CD8-positive, alpha-beta memory T cell (primary cell): ENCODE measurements at regions not wholly inside any gene's neighbourhood (a gene's known extent, or its start where the extent isn't known, plus 50 kb on each side); places are given as distances from the start of the nearest gene placed in this dataset.

Experiments
- CTCF ChIA-PET: fragments of 350-600 bp; sonication (Branson Sonifier 250); formaldehyde crosslinking; loops from one replicate; lab custom pipeline; 2021; ENCODE audit warnings: antibody characterized with exemption; lab: Charles Lee
- POLR2A ChIA-PET: fragments of 350-600 bp; sonication (Branson Sonifier 250); formaldehyde crosslinking; loops from one replicate; lab custom pipeline; 2021; ENCODE audit warnings: antibody characterized with exemption; lab: Charles Lee
- DNase-seq, 5 donors: peaks; one replicate each; pipeline versions ENCODE4 v3.0.0 to v3.0.0-alpha.2; 2020 to 2022; ENCODE audit warnings: mixed read lengths in 1 of 5
- H3K27ac ChIP-seq: one replicate; pipeline ENCODE4 v1.7.0; 2013; ENCODE audit warnings: low read depth, mild to moderate bottlenecking, low read length, moderate library complexity
- H3K27me3 ChIP-seq: 2 replicates; pipeline ENCODE4 v1.7.0; 2013; ENCODE audit warnings: low read length, mild to moderate bottlenecking; ENCODE audit not compliant: insufficient read depth, poor library complexity, severe bottlenecking
- H3K36me3 ChIP-seq: 2 replicates; pipeline ENCODE4 v1.7.0; 2013; ENCODE audit warnings: mild to moderate bottlenecking, low read length, moderate library complexity; ENCODE audit not compliant: insufficient read depth
- H3K4me1 ChIP-seq: 2 replicates; pipeline ENCODE4 v1.7.0; 2013; ENCODE audit warnings: mild to moderate bottlenecking, low read length, moderate library complexity; ENCODE audit not compliant: insufficient read depth
- H3K4me3 ChIP-seq: 2 replicates; pipeline ENCODE4 v1.7.0; 2013; ENCODE audit warnings: mild to moderate bottlenecking, low read length
- H3K9me3 ChIP-seq: 2 replicates; pipeline ENCODE4 v1.7.0; 2013; ENCODE audit warnings: mild to moderate bottlenecking, low read length
- H3K27ac Mint-ChIP-seq, 8 donors: one replicate each; pipeline ENCODE4 v1.8.0; 2020 to 2021; ENCODE audit warnings: mixed read lengths in 8 of 8, mild to moderate bottlenecking in 6 of 8, inconsistent platforms in 3 of 8, moderate library complexity in 3 of 8
- H3K27me3 Mint-ChIP-seq, 2 donors: one replicate each; pipeline ENCODE4 v1.8.0; 2020 to 2021; ENCODE audit warnings: mixed read lengths in 2 of 2, mild to moderate bottlenecking in 1 of 2, moderate library complexity in 1 of 2
- H3K36me3 Mint-ChIP-seq, 3 donors: one replicate each; pipeline ENCODE4 v1.8.0; 2020 to 2021; ENCODE audit warnings: mixed read lengths in 3 of 3, inconsistent platforms in 1 of 3, mild to moderate bottlenecking in 1 of 3
- H3K4me1 Mint-ChIP-seq, 3 donors: one replicate each; pipeline ENCODE4 v1.8.0; 2020 to 2021; ENCODE audit warnings: mixed read lengths in 3 of 3, inconsistent platforms in 1 of 3, mild to moderate bottlenecking in 1 of 3
- H3K4me3 Mint-ChIP-seq, 7 donors: one replicate each; pipeline ENCODE4 v1.8.0; 2020 to 2021; ENCODE audit warnings: mixed read lengths in 7 of 7, mild to moderate bottlenecking in 6 of 7, moderate library complexity in 4 of 7, inconsistent platforms in 2 of 7
- H3K9me3 Mint-ChIP-seq, 5 donors: one replicate each; pipeline ENCODE4 v1.8.0; 2020 to 2022; ENCODE audit warnings: mixed read lengths in 5 of 5, mild to moderate bottlenecking in 3 of 5, moderate library complexity in 2 of 5, inconsistent platforms in 1 of 5

GRCh38 chrX:87236830-87237440 is 280.7 kb upstream of the KLHL4 start:
- CTCF ChIA-PET, result no interaction called here
- Histone ChIP-seq H3K4me1 (no peaks in the 10 kb centered on the region), H3K36me3 (no peaks in the 10 kb centered on the region), H3K4me3 (no peak overlapping the region), H3K27ac (no peak overlapping the region), H3K27me3 (no peaks in the 10 kb centered on the region), H3K9me3 (no peaks in the 10 kb centered on the region)
- H3K4me3 Mint-ChIP-seq, result no peak overlapping the region
- POLR2A ChIA-PET, result no interaction called here
- H3K36me3 Mint-ChIP-seq, result no peaks in the 10 kb centered on the region
- no peaks in the 10 kb centered on the region for H3K4me1 Mint-ChIP-seq
- H3K27me3 Mint-ChIP-seq, result no peaks in the 10 kb centered on the region
- H3K9me3 Mint-ChIP-seq, result peaks cover 0 to 6% (median 0%) of the 10 kb centered on the region in 5 donors
- no peak for DNase-seq
- H3K27ac Mint-ChIP-seq, result no peak overlapping the region

DNA sequence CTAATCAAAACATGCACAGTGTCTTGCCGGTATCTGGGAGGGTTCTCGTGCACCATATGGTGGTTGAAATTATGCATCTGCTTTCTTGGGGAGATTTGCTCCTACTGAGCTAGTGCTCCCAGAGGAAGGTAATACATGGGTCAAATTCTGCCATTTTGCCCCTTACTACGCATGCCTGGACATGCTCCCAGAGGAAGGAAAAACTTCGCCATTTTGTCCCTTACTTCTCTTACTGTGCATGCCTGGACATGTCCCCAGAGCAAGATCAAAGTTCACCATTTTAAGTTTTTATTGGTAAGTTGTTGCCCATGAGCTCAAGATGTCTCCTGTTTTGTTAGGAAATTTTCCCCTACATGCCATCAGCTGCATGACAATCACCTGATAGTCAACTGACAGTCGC is 252.1 kb upstream of the KLHL4 start:
- Histone ChIP-seq H3K27ac (no peak overlapping the region), H3K9me3 (no peaks in the 10 kb centered on the region), H3K4me1 (no peaks in the 10 kb centered on the region), H3K36me3 (no peaks in the 10 kb centered on the region), H3K4me3 (no peak overlapping the region), H3K27me3 (no peaks in the 10 kb centered on the region)
- H3K9me3 Mint-ChIP-seq, result peaks cover 0 to 5% (median 0%) of the 10 kb centered on the region in 5 donors
- H3K27ac Mint-ChIP-seq, result no peak overlapping the region
- no peaks in the 10 kb centered on the region for H3K36me3 Mint-ChIP-seq
- ChIA-PET POLR2A (no interaction called here), CTCF (no interaction called here)
- no peaks in the 10 kb centered on the region for H3K4me1 Mint-ChIP-seq
- no peak for DNase-seq
- H3K27me3 Mint-ChIP-seq, result no peaks in the 10 kb centered on the region
- no peak overlapping the region for H3K4me3 Mint-ChIP-seq

- Mint-ChIP-seq H3K4me3 (no peak overlapping the region), H3K4me1 (no peaks in the 10 kb centered on the region), H3K9me3 (no peaks in the 10 kb centered on the region), H3K27me3 (peaks cover 0 to 3% of the 10 kb centered on the region in 2 donors), H3K27ac (no peak overlapping the region), H3K36me3 (no peaks in the 10 kb centered on the region)
- Histone ChIP-seq H3K9me3 (no peaks in the 10 kb centered on the region), H3K4me3 (no peak overlapping the region), H3K36me3 (no peaks in the 10 kb centered on the region), H3K27ac (no peak overlapping the region), H3K4me1 (no peaks in the 10 kb centered on the region), H3K27me3 (no peaks in the 10 kb centered on the region)
- CTCF ChIA-PET, result no interaction called here
- no peak for DNase-seq
- POLR2A ChIA-PET, result no interaction called here
Measured at GRCh38 chrX:87272491-87272890, 245.1 kb upstream of the KLHL4 start.

GRCh38 chrX:87299563-87300160 is 217.9 kb upstream of the KLHL4 start:
- CTCF ChIA-PET, result no interaction called here
- Mint-ChIP-seq H3K36me3 (no peaks in the 10 kb centered on the region), H3K9me3 (peaks cover 0 to 4% (median 0%) of the 10 kb centered on the region in 5 donors), H3K27me3 (peaks cover 0 to under 1% of the 10 kb centered on the region in 2 donors), H3K4me3 (no peak overlapping the region), H3K4me1 (no peaks in the 10 kb centered on the region), H3K27ac (no peak overlapping the region)
- H3K27me3 ChIP-seq, result no peaks in the 10 kb centered on the region
- no peak for DNase-seq
- no peak overlapping the region for H3K27ac ChIP-seq
- POLR2A ChIA-PET, result no interaction called here
- no peaks in the 10 kb centered on the region for H3K9me3 ChIP-seq
- no peaks in the 10 kb centered on the region for H3K4me1 ChIP-seq
- H3K36me3 ChIP-seq, result no peaks in the 10 kb centered on the region
- no peak overlapping the region for H3K4me3 ChIP-seq

DNA sequence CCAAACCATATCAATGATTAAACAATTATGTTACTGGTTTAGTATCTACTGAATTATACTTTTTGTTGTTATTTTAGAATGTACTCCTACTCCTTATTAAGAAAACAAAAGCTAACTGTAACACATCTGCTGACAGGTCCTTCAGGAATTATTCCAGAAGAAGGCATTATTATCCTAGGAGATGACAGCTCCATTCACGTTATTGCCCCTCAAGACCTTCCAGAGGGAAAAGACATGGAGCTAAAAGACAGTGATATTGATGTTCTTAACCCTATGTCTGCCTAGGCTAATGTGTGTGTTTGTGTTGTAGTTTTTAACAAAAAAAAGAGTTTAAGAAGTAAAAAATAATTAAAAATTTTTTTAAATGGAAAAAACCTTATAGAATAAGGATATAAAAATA is 206.8 kb upstream of the KLHL4 start:
- H3K4me3 ChIP-seq, result no peak overlapping the region
- no peaks in the 10 kb centered on the region for H3K27me3 ChIP-seq
- Mint-ChIP-seq H3K36me3 (no peaks in the 10 kb centered on the region), H3K4me1 (no peaks in the 10 kb centered on the region), H3K27me3 (peaks cover 0 to 3% of the 10 kb centered on the region in 2 donors), H3K9me3 (peaks cover 0 to 6% (median 0%) of the 10 kb centered on the region in 5 donors), H3K4me3 (no peak overlapping the region), H3K27ac (no peak overlapping the region)
- no peaks in the 10 kb centered on the region for H3K36me3 ChIP-seq
- H3K4me1 ChIP-seq, result no peaks in the 10 kb centered on the region
- ChIA-PET CTCF (no interaction called here), POLR2A (no interaction called here)
- H3K9me3 ChIP-seq, result no peaks in the 10 kb centered on the region
- H3K27ac ChIP-seq, result no peak overlapping the region
- no peak for DNase-seq

DNA sequence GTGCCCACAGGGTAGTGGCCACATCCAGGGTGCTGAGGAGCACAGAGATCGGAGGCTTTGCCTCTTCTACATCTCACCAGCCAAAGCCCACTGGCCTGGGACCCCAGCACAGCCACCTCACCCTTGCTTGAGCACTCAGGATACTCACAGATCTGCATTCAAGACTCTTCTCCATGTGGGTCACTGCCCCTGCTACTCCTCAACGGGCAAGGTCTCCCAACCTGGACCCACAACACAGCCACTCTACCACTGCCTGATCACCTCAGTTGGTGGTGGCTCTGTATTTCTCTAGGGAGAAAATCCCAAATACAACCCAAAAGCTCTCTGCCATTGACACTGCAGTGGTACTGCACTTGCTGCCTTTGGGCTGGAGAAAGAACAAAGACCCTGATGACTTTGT is 190.3 kb upstream of the KLHL4 start:
- H3K27ac ChIP-seq, result no peak overlapping the region
- no peaks in the 10 kb centered on the region for H3K36me3 Mint-ChIP-seq
- no peaks in the 10 kb centered on the region for H3K4me1 ChIP-seq
- H3K36me3 ChIP-seq, result no peaks in the 10 kb centered on the region
- H3K9me3 ChIP-seq, result no peaks in the 10 kb centered on the region
- H3K4me3 Mint-ChIP-seq, result no peak overlapping the region
- no peaks in the 10 kb centered on the region for H3K4me1 Mint-ChIP-seq
- no peaks in the 10 kb centered on the region for H3K27me3 Mint-ChIP-seq
- DNase-seq, result no peak
- no peak overlapping the region for H3K4me3 ChIP-seq
- H3K27ac Mint-ChIP-seq, result no peak overlapping the region
- H3K9me3 Mint-ChIP-seq, result no peaks in the 10 kb centered on the region
- POLR2A ChIA-PET, result no interaction called here
- CTCF ChIA-PET, result no interaction called here
- no peaks in the 10 kb centered on the region for H3K27me3 ChIP-seq

GRCh38 chrX:87337267-87337666 is 180.3 kb upstream of the KLHL4 start:
- no peaks in the 10 kb centered on the region for H3K36me3 ChIP-seq
- no peak for DNase-seq
- no peak overlapping the region for H3K4me3 ChIP-seq
- ChIA-PET POLR2A (no interaction called here), CTCF (no interaction called here)
- H3K4me3 Mint-ChIP-seq, result no peak overlapping the region
- no peaks in the 10 kb centered on the region for H3K36me3 Mint-ChIP-seq
- no peaks in the 10 kb centered on the region for H3K27me3 ChIP-seq
- no peak overlapping the region for H3K27ac Mint-ChIP-seq
- no peaks in the 10 kb centered on the region for H3K9me3 ChIP-seq
- no peaks in the 10 kb centered on the region for H3K4me1 Mint-ChIP-seq
- peaks cover 0 to 2% (median 0%) of the 10 kb centered on the region in 5 donors for H3K9me3 Mint-ChIP-seq
- H3K4me1 ChIP-seq, result no peaks in the 10 kb centered on the region
- no peak overlapping the region for H3K27ac ChIP-seq
- no peaks in the 10 kb centered on the region for H3K27me3 Mint-ChIP-seq

DNA sequence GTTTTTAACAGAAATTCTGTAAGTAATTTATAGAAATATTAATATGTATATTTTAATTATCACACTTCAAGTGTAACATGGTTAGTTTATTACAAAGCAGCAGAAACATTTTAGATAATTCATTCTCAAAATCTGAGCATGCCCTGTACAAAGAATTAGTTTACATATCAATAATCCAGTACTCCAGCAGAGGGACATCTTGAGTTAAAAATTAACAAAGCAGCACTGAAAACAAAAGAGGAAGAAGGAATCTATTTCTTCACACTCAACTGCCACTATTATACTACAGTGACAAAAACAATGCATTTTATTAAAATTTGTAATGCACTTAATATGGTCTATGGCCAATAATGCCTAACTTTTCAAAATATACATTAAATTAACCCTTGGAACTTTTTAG is 179.1 kb upstream of the KLHL4 start:
- no peaks in the 10 kb centered on the region for H3K4me1 Mint-ChIP-seq

More for the DNA sequence above, 179.1 kb upstream of the KLHL4 start:
- H3K4me3 ChIP-seq, result no peak overlapping the region
- no peaks in the 10 kb centered on the region for H3K36me3 ChIP-seq
- H3K4me1 ChIP-seq, result no peaks in the 10 kb centered on the region
- DNase-seq, result no peak
- Mint-ChIP-seq H3K4me3 (no peak overlapping the region), H3K27me3 (no peaks in the 10 kb centered on the region), H3K36me3 (no peaks in the 10 kb centered on the region), H3K27ac (no peak overlapping the region), H3K9me3 (peaks cover 0 to 9% (median 0%) of the 10 kb centered on the region in 5 donors)
- H3K9me3 ChIP-seq, result no peaks in the 10 kb centered on the region
- ChIA-PET POLR2A (no interaction called here), CTCF (no interaction called here)
- no peaks in the 10 kb centered on the region for H3K27me3 ChIP-seq
- H3K27ac ChIP-seq, result no peak overlapping the region
